PFSK-1 (cell line): ENCODE measurements at regions not wholly inside any gene's neighbourhood (a gene's known extent, or its start where the extent isn't known, plus 50 kb on each side); places are given as distances from the start of the nearest gene placed in this dataset.

Source experiments
- FOXP2 ChIP-seq: optimal IDR thresholded peaks from 2 replicates; pipeline ENCODE3; 2011; ENCODE audit warnings: borderline replicate concordance, control low read depth, inconsistent platforms; ENCODE audit not compliant: insufficient read depth; ENCODE audit errors: extremely low read length, extremely low read depth
- TAF1 ChIP-seq: IDR thresholded peaks from 2 replicates; pipeline ENCODE4 v1.6.1; 2012; ENCODE audit warnings: low read length, control low read depth, borderline replicate concordance; ENCODE audit not compliant: insufficient read depth

DNA sequence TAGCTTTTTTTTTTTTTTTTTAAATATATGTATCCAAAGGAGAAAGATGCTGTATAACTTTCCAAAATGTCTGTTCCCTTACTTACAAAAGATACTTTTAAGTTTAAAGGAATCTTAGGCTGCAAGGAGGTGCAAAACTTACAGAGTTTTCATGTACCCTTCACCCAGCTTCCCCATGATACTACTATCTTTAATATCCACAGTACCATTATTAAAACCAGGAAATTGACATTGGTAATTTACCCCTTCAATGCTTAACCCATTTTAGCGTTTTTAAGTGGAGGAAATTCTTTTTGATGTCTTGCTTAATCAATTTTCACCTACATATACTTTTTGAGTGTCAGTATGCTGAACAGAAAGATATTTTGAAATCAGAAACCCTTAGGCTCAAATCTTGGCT is 310.9 kb downstream of the PRL start:
- TF ChIP-seq FOXP2 (no peak), TAF1 (no peak)
